Esophagus squamous epithelium (tissue), 5 donors: ENCODE measurements at regions not wholly inside any gene's neighbourhood (a gene's known extent, or its start where the extent isn't known, plus 50 kb on each side); places are given as distances from the start of the nearest gene placed in this dataset.

Experiments
- DNase-seq: peaks from one replicate; lab custom pipeline; 2025; lab: John Stamatoyannopoulos, UW
- H3K27ac ChIP-seq, 4 donors: fragments of 200-600 bp; sonication (generic); one replicate each; pipeline ENCODE4 v1.5.1; 2016 to 2019; ENCODE audit warnings: mild to moderate bottlenecking in 1 of 4
- H3K27me3 ChIP-seq, 4 donors: fragments of 200-600 bp; sonication (generic); 1 replicate in 3 of 4; 2 replicates in 1 of 4; pipeline versions ENCODE4 v1.5.1 to v1.6.0; 2017 to 2021; ENCODE audit warnings: antibody characterized with exemption in 1 of 4
- H3K36me3 ChIP-seq, 3 donors: fragments of 200-600 bp; sonication (generic); one replicate each; pipeline ENCODE4 v1.5.1; 2016 to 2019
- H3K4me1 ChIP-seq, 3 donors: fragments of 200-600 bp; sonication (generic); one replicate each; pipeline ENCODE4 v1.5.1; 2017 to 2019
- H3K4me3 ChIP-seq, 4 donors: fragments of 200-600 bp; sonication (generic); 1 replicate in 3 of 4; 2 replicates in 1 of 4; pipeline ENCODE4 v1.5.1; 2016 to 2019; ENCODE audit warnings: mild to moderate bottlenecking in 2 of 4, moderate library complexity in 1 of 4
- H3K9me3 ChIP-seq, 3 donors: fragments of 200-600 bp; sonication (generic); one replicate each; pipeline ENCODE4 v1.5.1; 2016 to 2019
- CTCF ChIP-seq, 6 experiments: fragments of 450-650 bp in 4 of 6; fragments of 200-600 bp in 2 of 6; sonication (generic) in 2 of 6; IDR thresholded peaks; one replicate each; pipeline ENCODE4 v1.5.1; 2016 to 2019; ENCODE audit warnings: antibody characterized with exemption in 6 of 6, mild to moderate bottlenecking in 4 of 6, moderate library complexity in 4 of 6
- POLR2A ChIP-seq, 4 donors: fragments of 450-650 bp; IDR thresholded peaks; one replicate each; pipeline ENCODE4 v1.6.1; 2017; ENCODE audit warnings: antibody characterized with exemption in 4 of 4, mild to moderate bottlenecking in 4 of 4, moderate library complexity in 3 of 4
- WGBS, 2 donors: methylation state at CpG; one replicate each; pipeline ENCODE4 v1.1.5; 2018; 5-methylcytosine and 5-hydroxymethylcytosine counted together
- intact Hi-C: fragments of 100-400 bp; cut with DNase I; formaldehyde crosslinking; loops from one replicate; pipeline ENCODE4 v1.15.0; 2022
- donor health status: DM: yes; HTN: yes; CAD: no.

GRCh38 chr3:189516039-189516438, 115.2 kb upstream of the TP63 start:
- no peak for TF ChIP-seq POLR2A (IDR thresholded peaks at IDR 0.05)
- no peak for TF ChIP-seq CTCF (IDR thresholded peaks at IDR 0.05)
- H3K27ac ChIP-seq = no peak overlapping the region
- 57 to 79% methylated on average over 3 of the region's 3 CpGs for WGBS, 2 donors
- H3K4me3 ChIP-seq = no peak overlapping the region
- no peaks in the 10 kb centered on the region for H3K27me3 ChIP-seq
- H3K9me3 ChIP-seq = peaks cover 0 to 11% (median 3%) of the 10 kb centered on the region in 3 donors
- no peaks in the 10 kb centered on the region for H3K36me3 ChIP-seq
- intact Hi-C loops = no loop called here
- DNase-seq = no peak
- H3K4me1 ChIP-seq = peaks cover 0 to 26% (median 3%) of the 10 kb centered on the region in 3 donors

GRCh38 chr3:189517981-189518380, 113.2 kb upstream of the TP63 start:
- no peak overlapping the region for H3K4me3 ChIP-seq
- no peaks in the 10 kb centered on the region for H3K27me3 ChIP-seq
- TF ChIP-seq CTCF (IDR thresholded peaks at IDR 0.05) = no peak
- TF ChIP-seq POLR2A (IDR thresholded peaks at IDR 0.05) = no peak
- WGBS, 2 donors = 100% methylated on average over 1 of the region's 1 CpG; no CpG with 5 or more reads in 1 of the 2 donors
- DNase-seq = no peak
- intact Hi-C loops = no loop called here
- peaks cover 0 to 11% (median 3%) of the 10 kb centered on the region in 3 donors for H3K9me3 ChIP-seq
- H3K36me3 ChIP-seq = no peaks in the 10 kb centered on the region
- no peak overlapping the region for H3K27ac ChIP-seq
- H3K4me1 ChIP-seq = peaks cover 0 to 14% (median 0%) of the 10 kb centered on the region in 3 donors

DNA sequence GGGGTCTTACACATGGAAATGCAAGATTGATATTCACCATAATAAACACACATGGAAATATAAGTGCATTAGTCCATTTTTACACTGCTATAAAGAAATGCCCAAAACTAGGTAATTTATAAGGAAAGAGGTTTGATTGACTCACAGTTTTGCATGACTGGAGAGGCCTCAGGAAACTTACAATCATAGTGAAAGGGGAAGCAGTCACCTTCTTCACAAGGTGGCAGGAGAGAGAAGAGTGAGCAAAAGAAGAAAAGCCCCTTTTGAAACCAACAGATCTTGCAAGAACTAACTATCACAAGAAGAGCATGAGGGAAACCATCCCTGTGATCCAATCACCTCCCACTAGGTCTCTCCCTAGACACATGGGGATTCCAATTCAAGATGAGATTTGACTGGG, 111.7 kb upstream of the TP63 start:
- H3K27ac ChIP-seq = no peak overlapping the region
- H3K27me3 ChIP-seq = no peaks in the 10 kb centered on the region
- DNase-seq = no peak
- peaks cover 0 to 11% (median 3%) of the 10 kb centered on the region in 3 donors for H3K9me3 ChIP-seq
- no peaks in the 10 kb centered on the region for H3K36me3 ChIP-seq
- intact Hi-C loops = no loop called here
- TF ChIP-seq POLR2A (IDR thresholded peaks at IDR 0.05) (no peak), CTCF (IDR thresholded peaks at IDR 0.05) (no peak)
- no peak overlapping the region for H3K4me3 ChIP-seq
- H3K4me1 ChIP-seq = peaks cover 0 to 2% (median 0%) of the 10 kb centered on the region in 3 donors

DNA sequence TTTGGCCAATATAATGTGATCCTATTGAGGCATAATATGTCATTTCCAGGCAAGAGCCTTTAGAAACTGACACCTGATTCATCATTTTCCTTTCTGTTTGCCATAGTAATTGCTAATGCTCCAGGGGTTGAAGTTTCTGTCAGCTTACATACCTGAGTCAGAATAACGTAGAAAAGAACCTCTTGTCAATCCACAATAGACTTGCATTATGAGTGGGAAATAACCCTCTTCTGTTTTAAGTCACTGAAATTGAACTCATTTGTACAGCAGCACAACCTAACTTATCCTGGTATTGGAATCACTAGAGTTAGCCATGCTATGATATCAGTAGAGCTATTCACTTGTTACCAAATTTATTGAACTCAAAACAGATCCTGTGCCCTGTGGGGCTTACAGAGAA, 101.7 kb upstream of the TP63 start:
- 21 to 40% methylated on average over 1 of the region's 1 CpG for WGBS, 2 donors
- intact Hi-C loops = no loop called here
- DNase-seq = no peak
- Histone ChIP-seq H3K4me3 (no peak overlapping the region), H3K36me3 (no peaks in the 10 kb centered on the region), H3K4me1 (peaks cover 0 to 13% (median 2%) of the 10 kb centered on the region in 3 donors), H3K9me3 (peaks cover 0 to 5% (median 0%) of the 10 kb centered on the region in 3 donors), H3K27me3 (no peaks in the 10 kb centered on the region), H3K27ac (no peak overlapping the region)
- TF ChIP-seq POLR2A (IDR thresholded peaks at IDR 0.05) = no peak
- TF ChIP-seq CTCF (IDR thresholded peaks at IDR 0.05) = no peak

- intact Hi-C loops = no loop called here
These were observed 101.2 kb upstream of the TP63 start for GRCh38 chr3:189529889-189530471.

More at GRCh38 chr3:189529889-189530471, 101.2 kb upstream of the TP63 start:
- no peaks in the 10 kb centered on the region for H3K27me3 ChIP-seq
- H3K27ac ChIP-seq = no peak overlapping the region
- H3K9me3 ChIP-seq = peaks cover 0 to 5% (median 0%) of the 10 kb centered on the region in 3 donors
- WGBS, 2 donors = 77 to 83% methylated on average over 5 of the region's 5 CpGs
- no peak for DNase-seq
- H3K4me1 ChIP-seq = peaks cover 0 to 13% (median 2%) of the 10 kb centered on the region in 3 donors
- H3K4me3 ChIP-seq = no peak overlapping the region
- no peaks in the 10 kb centered on the region for H3K36me3 ChIP-seq
- TF ChIP-seq POLR2A (IDR thresholded peaks at IDR 0.05) = no peak
